Activated T-helper 9 cell treated with anti-CD3 and anti-CD28 coated beads, Interleukin-2, amount 50 U/mL, for 16 hours (primary cell): ENCODE measurements at regions not wholly inside any gene's neighbourhood (a gene's known extent, or its start where the extent isn't known, plus 50 kb on each side); places are given as distances from the start of the nearest gene placed in this dataset.
"Not testable (repeated sequence)": the region's sequence is repeated elsewhere in the genome, so short reads cannot be mapped to it uniquely, and the experiment has no call there.

ENCODE experiments used
- DNase-seq: peaks from one replicate; pipeline ENCODE4 v3.0.0-alpha.2; 2020; ENCODE audit warnings: low read depth

DNA sequence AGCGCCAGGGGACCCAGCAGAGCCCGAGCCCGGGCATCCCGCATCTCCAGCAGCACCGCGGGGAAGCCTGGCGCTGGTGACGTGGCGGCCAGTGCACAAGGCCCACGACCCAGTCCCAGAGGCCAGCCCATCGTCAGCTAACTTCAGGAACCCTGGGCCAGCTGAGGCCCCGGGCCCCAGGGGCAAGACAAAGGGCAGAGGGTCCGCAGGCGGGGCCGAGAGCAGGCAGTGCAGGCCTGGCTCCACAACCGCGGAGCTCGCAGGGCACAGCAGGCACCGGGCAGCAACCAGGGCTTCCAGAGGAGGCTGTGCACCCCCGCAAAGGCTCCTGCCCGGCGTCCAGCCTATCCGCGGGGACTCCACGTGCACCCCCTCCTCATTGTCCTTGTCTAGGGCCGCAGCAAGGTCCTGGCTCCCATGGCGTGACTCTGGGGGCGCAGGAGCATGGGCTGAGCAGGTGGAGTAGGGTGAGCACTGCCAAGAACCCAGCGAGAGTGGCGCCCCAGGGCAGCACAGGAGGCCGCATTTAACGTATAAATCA lies 352.5 kb downstream of the KCNJ18 start:
- not testable (repeated sequence) for DNase-seq

DNA sequence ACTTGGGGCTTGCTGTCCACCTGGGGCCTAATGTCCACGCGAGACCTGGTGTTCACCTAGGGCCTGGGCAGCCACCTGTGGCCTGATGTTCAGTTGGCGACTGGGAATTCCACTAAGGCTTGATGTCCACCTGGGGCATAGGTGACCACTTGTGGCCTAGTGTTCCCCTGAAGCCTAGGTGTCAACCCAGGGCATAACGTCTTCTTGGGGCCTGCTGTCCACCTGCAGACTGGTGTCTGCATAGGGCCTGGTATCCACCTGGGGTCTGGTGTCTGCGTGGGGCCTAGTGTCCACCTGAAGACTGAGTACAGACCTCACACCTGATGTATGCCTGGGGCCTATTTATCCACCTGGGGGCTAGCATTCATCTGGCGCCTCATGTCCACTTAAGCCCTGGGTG lies 355.2 kb downstream of the KCNJ18 start:
- not testable (repeated sequence) for DNase-seq

DNA sequence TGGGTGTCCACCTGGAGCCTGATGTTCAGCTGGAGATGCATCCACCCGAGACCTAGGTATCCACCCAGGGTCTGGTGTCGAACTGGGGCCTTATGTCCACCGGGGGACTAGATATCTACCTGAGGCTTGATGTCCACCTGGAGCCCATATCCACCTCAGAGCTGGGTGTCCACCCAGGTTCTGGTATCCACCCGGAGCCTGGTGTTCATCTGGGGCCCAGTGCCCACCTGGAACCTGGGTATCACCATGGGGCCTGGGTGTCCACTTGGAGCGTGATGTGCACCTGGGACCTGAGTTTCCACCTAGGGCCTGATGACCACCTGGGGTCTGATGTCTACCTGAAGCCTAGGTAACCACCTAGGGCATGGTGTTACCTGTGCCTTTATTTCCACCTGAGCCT lies 355.9 kb downstream of the KCNJ18 start:
- DNase-seq, result not testable (repeated sequence)

DNA sequence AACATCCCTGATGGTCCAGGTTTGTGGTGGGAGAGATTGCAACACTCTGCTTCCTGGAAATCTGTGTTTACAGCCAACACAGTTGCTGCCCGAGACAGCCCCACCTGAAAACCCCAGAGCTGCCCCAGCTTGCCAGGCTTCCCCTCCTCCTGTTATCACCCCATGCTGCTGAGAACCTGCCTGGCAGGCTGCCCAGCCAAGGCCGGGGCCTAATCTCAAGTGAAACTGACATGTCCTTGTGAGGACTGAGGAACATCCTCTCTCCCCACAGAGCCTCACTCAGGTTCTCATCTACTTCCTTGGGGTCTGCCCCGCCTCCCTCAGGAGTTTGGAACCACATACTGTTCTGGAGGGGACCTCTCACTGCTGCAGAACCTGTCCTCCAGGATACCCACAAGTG lies 358.4 kb downstream of the KCNJ18 start:
- not testable (repeated sequence) for DNase-seq

DNA sequence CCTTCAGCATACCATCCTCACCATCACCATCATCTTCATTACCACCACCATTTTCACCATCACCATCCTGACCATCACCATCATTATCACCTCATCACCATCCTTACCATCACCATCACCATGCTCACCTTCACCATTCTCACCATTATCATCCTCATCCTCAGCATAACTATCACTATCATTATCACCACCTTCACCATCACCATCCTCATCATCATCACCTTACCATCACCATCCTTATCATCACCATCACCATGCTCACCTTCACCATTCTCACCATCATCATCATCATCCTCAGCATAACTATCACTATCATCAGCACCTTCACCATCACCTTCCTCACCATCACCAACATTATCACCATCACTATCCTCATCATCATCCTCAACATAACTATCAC lies 360.4 kb downstream of the KCNJ18 start:
- DNase-seq, result not testable (repeated sequence)

DNA sequence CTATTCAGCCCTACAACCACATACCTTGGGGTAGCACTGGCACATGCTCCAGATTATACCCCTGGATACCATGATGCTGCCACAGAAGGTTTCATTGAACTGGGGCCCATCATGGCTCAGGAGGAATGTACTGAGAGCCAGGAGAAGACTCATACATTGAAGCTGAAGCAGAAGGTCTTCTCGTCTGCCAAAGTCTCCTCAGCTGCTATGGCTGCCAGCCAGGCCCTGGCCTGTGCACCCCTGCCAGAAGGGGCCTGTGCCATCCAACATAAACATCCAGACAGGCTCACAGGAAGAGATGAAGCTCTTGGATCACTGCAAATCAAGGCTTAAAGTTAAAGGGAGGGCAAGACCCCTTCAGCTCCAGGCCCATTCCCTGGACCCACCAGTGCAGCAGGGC lies 364.2 kb downstream of the KCNJ18 start:
- not testable (repeated sequence) for DNase-seq

DNA sequence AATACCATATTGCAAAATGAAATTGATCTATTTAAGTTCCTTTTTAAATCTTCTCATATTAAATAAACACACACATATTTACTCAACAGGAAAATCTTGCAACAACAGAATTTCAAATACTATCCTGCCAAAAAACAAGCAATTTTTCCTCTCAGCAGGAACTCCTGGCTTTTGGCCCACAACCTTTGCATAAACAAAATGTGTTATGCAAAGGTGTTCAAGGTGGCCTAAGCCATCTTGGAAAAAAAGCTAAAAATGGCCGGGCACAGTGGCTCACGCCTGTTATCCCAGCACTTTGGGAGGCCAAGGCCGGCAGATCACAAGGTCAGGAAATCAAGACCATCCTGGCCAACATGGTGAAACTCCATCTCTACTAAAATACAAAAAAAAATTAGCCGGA lies 383.6 kb downstream of the KCNJ18 start:
- not testable (repeated sequence) for DNase-seq

DNA sequence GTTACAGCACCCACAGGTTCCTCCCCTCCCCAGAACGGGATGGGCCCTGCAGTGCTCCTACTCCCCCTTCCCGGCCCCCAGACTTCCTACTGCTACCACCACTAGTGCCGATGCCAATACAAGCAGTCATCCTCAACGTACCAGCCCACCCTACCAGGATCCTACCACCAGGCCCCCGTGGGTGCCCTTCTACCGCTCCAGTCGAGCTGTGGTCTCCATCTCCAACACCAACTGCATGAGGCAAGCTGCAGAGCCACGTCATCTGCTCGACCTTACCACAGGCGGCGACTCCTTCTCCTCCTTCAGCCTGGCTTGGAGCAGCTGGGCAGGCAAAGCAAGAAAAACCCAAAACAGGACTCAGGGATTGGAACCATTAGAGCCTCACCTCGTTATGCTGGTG lies 396.3 kb downstream of the KCNJ18 start:
- not testable (repeated sequence) for DNase-seq

DNA sequence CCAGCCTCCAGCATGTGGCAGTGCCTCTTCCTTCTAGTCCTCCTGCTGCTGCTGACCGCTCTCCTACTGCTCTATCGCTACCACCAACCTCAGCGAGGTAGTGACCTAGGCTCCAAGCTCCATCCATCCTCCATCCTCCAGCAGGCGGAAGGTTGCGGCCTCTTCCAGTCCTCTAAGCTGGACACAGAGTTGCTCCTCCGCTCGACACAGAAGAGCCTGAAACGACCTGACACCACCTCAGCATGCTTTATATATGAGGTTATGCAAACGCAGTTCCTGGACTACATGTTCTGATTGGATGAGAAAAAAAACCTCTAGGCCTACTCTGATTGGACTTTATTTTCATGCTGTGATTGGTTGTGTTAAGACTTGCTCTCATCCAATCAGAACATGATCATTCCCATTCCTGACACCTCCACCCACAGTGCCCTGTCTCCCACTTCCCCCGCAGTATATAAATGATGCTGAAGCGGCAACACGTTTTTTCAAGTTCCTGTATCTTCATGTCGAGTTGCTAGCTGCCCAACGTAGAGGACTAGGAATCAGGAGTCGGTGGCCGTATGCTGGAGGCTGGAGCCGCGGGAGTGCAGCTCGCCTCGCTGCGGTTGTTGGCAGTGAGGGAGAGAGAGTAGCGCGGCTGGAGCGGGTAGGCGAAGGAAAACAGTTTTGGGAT lies 398.1 kb downstream of the KCNJ18 start:
- DNase-seq, result no peak

DNA sequence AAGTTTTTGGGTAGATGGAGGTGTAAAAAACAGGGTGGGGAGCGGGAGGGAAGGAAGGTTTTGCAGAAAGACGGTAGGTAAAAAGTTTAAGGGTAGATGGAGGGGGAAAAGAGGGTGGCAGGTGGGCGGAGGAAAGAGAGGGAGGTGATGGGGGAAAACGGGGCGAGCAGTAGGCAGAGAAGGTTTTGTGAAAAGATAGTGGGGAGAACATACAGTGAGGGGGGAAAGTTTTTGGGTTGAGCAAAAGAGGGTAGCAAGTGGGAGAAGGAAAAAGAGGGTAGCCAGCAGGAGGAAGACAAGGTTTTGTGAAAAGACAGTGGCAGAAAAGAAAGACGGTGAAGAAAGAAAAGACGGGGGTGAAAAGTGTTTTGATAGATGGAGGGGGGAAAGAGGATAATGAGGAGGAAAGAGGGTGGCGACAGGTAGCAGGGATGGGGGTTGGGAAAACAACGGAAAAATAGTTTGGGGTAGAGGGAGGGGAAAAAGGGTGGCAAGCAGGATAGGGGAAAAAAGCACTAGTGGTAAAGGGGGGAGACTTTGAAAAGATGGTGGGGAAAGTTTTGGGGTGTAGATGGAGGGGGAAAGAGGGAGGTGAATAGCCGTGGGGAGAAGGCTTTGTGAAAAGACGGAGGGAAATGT lies 398.8 kb downstream of the KCNJ18 start:
- not testable (repeated sequence) for DNase-seq

DNA sequence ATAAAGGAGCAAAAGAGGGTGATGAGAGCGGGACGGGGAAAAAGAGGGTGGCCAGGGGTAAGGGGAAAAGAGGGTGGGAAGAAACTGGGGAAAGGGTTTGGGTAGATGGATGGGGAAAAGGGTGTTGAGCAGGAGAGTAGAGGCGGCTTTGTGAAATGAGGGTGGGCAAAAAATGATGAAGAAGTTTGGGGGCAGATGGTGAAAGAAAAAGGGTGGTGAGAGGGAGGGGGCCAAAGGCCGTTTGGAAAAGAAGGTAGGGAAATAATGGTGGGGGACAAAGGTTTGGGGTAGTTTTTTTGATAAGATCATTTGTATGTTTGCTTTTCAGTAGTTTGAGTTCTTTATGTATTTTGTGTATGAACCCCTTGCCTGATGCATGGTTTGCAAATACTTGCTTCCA lies 399.5 kb downstream of the KCNJ18 start:
- not testable (repeated sequence) for DNase-seq

DNA sequence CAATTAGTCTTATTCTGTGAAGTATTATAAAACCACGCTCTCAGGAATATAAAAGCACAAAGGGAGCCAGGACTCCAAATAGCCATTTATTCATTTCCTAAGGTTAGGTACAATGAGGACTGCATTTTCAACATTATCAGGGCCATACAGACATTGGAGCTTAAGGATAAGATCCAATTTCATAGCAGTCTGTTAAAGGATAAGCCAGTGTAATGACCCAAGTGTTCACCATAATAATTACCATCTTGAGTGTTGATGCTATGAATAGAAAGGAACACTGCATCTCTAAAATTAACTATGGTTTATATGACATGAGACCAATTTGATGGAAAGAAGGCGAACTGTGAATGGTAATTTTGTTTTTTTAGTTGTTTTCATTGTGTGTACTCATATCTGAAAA lies 403.1 kb downstream of the KCNJ18 start:
- DNase-seq, result not testable (repeated sequence)

DNA sequence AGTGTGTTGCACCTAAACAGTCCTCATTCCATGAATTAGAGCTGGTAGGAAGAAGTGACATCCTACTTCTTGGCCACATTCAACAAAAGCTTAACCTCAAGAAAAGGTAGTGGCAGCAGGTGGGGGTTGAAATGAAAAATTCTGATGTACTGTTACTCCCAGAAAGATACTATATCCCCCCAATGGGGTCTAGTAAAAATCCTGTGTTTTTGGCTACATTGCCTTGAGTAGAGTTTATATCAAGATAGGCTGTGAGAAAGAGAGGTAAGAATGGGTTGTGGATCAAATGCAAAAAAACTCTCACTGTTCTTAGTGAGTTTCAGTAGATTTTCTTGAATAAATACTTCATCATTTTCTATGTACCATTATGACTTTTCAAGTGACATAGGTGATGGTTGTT lies 407.3 kb downstream of the KCNJ18 start:
- DNase-seq, result not testable (repeated sequence)

DNA sequence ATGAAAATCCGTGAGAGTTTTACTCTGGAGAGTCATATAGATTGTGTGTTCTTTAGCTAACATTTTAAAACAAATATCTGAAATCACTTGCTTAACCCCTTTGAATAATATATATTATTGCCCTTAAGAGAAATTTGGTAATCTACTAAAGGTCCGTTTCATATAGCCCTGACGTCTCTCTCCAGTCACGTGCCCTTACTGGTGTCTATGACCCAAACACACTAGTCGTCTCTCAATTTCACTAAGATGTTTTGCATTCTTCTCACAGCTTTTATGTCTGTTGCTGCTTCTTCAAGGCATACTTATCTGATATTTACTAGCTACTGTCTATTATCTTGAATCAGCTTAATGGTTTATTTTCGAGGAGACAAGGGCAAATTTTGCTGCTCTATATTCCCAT lies 409.9 kb downstream of the KCNJ18 start:
- DNase-seq, result no peak

DNA sequence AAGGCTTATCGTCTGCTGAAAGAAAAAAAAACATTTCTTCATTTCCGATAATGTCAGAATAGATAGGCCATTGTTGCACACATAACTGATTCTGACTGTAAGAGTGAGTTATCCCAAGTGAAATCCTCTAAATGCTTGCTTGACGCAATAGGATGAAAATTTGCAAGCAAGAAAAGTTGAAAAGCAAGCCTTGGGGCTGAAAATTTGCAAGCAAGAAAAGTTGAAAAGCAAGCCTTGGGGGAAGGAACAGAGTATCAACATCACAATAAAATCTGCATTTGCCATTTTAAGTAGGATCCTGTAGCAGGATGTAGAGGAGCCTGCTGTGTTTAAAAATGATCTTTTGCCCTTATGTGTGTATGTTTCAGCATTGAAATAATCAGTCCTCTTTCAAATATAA lies 424.4 kb downstream of the KCNJ18 start:
- not testable (repeated sequence) for DNase-seq

DNA sequence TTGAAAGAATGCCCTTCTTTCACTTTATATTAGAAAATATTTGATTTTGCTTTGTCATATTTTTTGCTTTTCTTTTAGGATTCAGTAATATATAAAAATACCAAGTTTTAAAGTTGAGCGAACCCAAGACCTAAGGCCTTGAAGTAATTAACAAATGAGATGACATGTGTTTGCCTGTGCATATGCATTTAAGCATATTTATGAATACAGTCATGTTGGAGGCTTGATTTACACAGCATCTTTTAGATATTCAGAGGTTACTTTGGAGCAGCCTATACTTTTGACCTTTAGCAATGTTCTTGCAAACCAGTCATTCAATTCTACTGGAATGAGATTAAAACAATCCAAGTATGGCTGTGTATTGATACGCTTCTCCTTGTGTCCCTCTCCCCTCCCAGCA lies 425.1 kb downstream of the KCNJ18 start:
- not testable (repeated sequence) for DNase-seq

DNA sequence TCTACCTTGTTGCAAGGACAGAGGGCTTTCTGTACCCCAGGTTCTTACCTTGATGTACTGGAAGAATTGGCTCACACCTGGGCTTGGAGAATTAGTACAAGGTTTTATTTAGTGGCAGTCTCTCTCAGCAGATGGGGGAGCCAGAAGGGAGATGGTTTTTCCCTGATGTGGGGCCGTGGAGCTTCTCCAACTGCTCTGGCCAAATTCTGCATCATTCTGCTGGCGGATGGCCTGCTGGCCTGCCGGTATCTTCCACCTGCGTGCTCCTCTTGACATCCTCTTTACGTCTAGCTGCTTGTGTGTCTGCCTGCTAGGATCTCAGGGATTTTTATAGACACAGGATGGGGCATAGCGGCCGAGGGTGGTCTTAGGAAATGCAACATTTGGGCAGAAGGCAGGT lies 426.7 kb downstream of the KCNJ18 start:
- not testable (repeated sequence) for DNase-seq

DNA sequence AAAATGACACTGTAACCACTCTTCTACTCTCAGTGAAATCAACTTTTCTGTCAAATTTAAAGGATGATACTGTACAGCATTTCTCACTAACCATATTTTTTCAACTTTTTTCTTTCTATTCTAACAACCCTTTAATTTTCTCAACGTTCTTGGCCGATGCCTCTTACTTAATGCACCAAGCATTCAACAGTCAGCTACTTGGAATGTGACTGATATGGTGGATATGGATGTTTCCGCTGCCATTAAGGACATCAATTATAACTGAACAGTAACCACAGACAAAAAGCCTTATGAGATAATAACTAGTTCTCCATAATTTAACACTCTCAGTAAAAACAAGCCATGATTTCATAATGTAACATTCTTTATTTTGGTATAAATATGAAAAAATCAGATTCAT lies 427.4 kb downstream of the KCNJ18 start:
- not testable (repeated sequence) for DNase-seq

DNA sequence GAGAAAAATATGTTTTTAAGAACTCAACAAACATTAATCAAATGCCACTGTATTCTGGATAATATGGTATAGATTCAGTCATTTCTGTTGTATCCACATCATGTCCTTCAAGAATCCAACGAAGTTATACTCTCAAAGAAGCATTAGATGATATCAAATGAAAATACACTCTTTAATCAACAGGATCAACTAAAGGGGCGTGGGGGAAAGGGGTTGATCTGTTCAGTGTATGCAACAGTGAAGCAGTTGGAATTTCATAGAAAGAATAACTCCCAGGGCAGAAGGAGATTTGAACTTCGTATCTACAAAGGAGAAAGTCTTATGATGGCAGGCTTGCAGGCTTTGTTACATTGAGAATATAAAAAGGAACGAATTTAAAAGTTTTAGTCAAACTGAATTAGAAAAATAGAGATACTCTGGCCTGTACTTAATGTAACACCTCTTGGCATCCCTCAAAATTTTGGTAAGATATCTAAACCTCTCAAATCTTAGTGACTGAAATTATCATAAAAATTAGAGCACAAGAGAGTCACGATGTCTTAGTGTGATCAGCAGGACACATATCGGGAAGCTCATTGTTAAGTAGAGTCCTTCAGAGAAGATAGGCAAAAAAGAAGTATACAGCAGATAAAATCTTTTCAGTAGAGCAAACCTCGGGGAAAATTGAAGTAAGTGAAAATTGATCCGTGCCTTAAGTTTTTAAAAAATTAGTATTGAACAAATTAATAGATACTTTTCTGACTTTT lies 431.4 kb downstream of the KCNJ18 start:
- no peak for DNase-seq

DNA sequence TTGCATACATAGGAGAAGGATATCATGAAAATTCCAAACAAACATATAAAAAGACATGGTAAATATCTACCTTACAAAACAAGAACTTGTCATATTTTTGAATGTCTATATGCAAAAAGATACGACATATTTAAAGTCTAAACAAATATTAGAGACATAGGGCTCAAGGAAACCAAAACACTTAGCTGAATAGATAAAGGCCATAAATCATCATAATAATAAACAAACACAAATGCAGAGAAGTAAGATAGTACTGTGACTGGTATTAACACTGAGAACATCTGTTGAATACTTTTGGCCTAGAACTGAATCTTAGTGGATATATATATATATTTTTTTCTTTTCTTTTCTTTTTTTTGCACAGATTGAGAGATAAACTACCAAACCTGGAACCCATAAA lies 435.8 kb downstream of the KCNJ18 start:
- DNase-seq, result no peak

DNA sequence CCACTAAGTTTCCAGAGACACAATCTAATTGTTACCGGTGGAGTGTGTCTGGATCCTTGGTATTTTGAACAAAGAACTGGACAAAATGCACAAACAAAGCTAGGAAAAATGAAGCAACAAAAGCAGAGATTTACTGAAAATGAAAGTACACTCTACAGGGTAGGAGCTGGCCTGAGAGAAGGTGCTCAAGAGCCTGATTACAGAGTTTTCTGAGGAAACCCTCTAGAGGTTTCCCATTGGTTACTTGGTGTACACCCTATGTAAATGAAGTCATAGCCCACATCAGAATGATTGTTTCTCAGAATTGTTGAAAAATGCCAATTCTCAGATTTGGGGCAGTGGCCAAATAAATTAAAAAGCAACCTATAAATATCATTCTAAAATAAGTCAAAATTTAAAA lies 436.4 kb downstream of the KCNJ18 start:
- no peak for DNase-seq

DNA sequence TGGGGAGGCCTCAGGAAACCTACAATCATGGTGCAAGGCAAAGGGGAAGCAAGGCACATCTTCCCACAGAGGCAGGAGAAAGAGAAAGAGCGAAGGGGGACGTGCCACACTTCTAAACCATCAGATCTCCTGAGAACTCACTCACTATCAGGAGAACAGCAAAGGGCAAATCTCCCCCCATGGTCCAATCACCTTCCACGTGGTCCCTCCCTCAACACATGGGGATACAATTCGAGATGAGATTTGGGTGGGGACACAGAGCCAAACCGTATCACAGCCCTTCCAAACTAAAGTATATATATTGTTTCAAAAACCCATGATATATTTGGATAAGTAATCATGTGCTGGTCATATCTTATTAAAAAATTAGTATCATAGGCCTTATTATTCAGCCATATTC lies 437.6 kb downstream of the KCNJ18 start:
- DNase-seq, result not testable (repeated sequence)

DNA sequence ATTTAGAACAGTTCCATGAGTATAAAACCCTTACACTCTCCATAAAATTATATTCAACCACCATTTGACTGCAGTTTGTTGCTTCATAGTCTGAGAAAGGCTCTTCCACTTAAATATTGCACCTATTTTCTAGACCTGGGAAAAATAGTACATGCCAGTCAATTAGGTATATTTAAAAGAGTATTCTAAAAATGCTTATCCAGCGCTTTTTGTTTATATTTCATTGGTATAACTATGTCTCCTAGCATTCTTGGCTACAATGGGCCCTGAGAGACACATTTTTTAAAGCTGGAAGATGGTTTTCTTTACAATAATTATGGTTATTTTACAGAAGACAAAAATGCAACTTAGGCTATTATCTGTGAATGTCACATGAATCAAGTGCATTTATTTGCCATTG lies 439.4 kb downstream of the KCNJ18 start:
- no peak for DNase-seq
